Panc1 (cell line): ENCODE measurements at regions not wholly inside any gene's neighbourhood (a gene's known extent, or its start where the extent isn't known, plus 50 kb on each side); places are given as distances from the start of the nearest gene placed in this dataset.
"Not testable (repeated sequence)": the region's sequence is repeated elsewhere in the genome, so short reads cannot be mapped to it uniquely, and the experiment has no call there.

Experiments
- POLR2AphosphoS5 ChIP-seq: IDR thresholded peaks from 2 replicates; pipeline ENCODE4 v1.6.1; 2012; ENCODE audit warnings: mild to moderate bottlenecking, low read depth, low read length, moderate library complexity
- SIN3A ChIP-seq: IDR thresholded peaks from 2 replicates; pipeline ENCODE4 v1.6.1; 2012; ENCODE audit warnings: low read depth, mild to moderate bottlenecking, low read length, moderate library complexity, borderline replicate concordance; ENCODE audit not compliant: insufficient read depth
- TF ChIP-seq, protein P1 (sequence below): fragments of 450-650 bp; IDR thresholded peaks from 2 replicates; pipeline ENCODE4 v1.5.1; 2017; ENCODE audit warnings: mild to moderate bottlenecking

DNA sequence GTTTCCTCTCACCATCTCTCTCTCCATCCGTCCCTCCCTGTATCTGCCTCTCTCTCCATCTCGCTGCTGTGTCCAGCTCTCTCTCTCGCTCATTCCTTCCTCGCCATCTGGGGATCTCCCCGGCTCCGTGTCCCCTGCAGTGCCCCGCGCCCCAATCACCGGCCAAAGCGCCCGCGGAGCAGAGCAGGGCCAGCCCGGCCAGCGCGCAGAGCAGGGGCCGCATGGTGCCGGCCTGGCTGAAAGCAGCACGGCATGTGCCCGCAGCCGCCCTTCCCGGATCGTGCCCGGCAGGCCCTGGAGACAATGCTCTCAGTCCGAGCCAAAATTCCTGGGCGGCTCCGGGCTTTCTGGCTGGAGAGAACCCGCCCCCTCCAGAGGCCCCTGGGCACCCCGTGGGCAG is 75.1 kb downstream of the OR11H2 start:
- TF ChIP-seq, protein P1, sequence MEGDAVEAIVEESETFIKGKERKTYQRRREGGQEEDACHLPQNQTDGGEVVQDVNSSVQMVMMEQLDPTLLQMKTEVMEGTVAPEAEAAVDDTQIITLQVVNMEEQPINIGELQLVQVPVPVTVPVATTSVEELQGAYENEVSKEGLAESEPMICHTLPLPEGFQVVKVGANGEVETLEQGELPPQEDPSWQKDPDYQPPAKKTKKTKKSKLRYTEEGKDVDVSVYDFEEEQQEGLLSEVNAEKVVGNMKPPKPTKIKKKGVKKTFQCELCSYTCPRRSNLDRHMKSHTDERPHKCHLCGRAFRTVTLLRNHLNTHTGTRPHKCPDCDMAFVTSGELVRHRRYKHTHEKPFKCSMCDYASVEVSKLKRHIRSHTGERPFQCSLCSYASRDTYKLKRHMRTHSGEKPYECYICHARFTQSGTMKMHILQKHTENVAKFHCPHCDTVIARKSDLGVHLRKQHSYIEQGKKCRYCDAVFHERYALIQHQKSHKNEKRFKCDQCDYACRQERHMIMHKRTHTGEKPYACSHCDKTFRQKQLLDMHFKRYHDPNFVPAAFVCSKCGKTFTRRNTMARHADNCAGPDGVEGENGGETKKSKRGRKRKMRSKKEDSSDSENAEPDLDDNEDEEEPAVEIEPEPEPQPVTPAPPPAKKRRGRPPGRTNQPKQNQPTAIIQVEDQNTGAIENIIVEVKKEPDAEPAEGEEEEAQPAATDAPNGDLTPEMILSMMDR, result not testable (repeated sequence)
- not testable (repeated sequence) for TF ChIP-seq SIN3A, POLR2AphosphoS5
